HG02588 (cell line): ENCODE measurements at regions not wholly inside any gene's neighbourhood (a gene's known extent, or its start where the extent isn't known, plus 50 kb on each side); places are given as distances from the start of the nearest gene placed in this dataset.
"Not testable (repeated sequence)": the region's sequence is repeated elsewhere in the genome, so short reads cannot be mapped to it uniquely, and the experiment has no call there.

Experiments
- ATAC-seq: cut with Tn5 transposase; IDR thresholded peaks from one replicate; pipeline ENCODE4 v1.9.1; 2021; ENCODE audit warnings: mild to moderate bottlenecking, moderate library complexity; ENCODE audit not compliant: unreplicated experiment

- no peak for ATAC-seq
Observed at GRCh38 chr2:160721089-160722040, 227.8 kb upstream of the RBMS1 start.

GRCh38 chr2:160726046-160726445, 232.4 kb upstream of the RBMS1 start:
- ATAC-seq, result no peak

DNA sequence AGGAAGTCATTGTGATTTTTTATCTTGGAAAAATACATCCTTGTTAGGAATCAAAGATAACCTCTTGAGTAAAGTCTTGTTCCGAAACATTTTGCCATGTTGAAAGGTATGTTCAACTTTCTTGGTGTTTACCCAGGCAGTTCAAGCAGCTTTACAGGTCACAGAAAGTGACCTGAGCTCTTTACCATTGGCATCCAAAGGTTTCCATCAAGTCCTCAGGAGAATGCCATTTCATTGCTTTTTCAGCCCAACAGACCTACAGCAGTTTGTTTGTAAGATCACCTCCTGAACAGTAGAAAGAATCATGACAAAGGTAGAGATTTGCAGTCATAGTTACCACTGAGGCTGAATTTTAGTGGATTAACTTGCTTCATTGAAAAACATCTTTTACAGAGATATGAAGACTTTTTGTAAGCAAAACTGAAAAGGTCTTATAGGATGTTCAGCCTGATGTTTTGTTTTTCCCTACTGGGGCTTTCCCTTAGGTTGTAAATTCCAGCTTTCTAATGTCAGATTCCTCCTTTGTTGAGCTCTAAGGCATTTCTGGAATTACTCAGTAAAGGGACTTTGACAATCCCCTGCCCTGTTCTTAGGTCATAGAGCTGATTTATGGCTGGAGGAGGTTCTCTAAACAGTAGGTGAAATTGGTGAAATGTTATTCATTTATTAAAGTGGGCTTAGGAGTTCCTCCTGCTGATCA, 236.8 kb upstream of the RBMS1 start:
- no peak for ATAC-seq

DNA sequence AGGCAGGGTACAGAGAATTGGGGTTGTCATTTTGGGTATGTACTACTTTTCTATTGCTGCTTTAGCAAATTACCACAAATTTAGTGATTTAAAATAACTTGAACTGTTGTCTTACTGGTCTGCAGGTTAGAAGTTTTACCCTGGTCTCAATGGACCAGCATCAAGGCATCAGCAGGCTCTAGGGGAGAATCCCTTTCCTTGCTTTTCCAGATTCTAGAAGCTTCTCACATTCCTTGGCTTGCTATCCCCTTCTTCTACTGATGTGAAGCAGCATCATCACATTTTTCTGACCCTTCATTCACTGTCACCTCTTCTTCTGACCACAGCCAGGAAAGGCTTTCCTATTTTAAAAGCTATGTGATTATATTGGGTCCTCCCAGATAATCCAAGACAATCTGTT, 237.8 kb upstream of the RBMS1 start:
- no peak for ATAC-seq

- no peak for ATAC-seq
Observed at GRCh38 chr2:160731856-160732255, 238.2 kb upstream of the RBMS1 start.

GRCh38 chr2:160735696-160736095, 242.1 kb upstream of the RBMS1 start:
- no peak for ATAC-seq

DNA sequence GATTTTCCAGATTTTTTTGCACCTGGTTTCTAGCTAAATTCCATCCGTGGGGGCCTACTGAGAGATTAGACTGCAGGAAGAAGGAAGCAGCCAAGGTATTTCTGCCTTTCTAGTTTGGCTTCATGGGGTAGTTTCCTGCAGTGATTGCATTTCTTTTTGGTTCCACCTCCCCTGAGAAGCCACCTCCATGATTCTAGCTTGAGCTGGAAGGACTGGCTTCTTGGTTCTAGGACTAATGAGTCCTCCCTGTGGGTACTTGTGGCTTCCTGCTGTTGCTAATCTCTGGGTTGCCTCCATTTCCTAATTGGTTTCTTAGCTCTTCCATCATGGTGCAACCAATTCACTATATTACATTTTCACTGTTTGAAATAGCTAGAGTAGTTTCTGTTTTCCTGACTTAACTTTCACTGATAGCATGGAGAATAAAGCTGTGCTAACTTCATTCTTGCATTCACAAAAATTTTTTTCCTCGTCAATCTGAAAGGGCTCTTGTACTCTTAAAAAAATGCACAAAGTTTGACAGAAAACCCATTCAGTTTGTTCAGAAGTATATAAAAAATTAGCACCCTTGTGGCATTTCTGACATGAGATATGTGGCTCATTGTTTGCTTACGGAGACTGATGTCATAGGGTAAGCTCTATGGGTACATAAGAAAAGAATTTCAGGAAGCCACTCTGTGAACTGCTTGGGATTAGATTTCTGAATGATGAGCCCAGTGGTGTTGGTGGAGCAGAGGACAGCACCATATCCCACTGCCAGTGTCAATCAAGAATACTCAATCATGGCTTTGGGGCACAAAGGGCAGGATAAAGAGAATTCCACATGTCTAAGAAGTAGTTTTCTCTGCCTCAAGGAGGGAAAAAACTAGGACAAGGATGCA, 242.8 kb upstream of the RBMS1 start:
- no peak for ATAC-seq

- ATAC-seq, result no peak
Observed at GRCh38 chr2:160737247-160737646, 243.6 kb upstream of the RBMS1 start.

DNA sequence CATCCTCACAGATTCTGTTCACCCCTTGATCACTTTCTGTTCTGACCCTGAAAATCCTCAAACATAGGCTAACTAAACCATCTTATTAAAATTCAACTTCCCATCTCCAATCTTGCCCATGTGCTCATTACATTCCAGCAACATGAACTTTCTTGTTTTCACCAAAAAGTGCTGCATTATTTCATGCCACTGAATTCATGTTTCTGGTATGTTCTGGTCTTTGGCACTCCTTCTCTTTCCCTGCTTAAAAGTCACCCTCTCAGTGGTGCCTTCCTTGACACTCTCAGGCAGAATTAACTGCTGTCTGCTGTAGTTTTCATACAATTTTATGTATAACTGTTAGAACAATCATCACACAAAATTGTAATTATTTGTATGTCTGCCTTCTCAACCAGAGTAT, 247.7 kb upstream of the RBMS1 start:
- no peak for ATAC-seq

DNA sequence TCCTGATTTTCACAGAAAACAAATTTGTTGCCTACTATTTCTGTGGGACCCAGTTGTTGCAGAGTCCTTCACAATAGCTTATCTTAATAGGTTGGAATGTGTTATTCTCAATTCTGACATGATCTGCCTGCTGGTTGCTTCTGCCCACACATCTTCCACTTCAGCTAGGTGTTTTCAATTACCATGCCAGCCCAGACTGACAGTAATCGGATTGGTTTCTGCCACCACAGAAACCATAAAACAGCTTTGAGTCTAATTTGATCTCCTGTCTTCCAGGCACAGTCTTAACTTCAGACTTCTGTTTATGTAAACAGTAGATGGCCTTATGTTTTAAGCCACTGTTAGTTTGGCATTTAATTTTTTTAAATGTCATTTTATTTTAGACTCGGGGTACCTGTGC, 248.2 kb upstream of the RBMS1 start:
- ATAC-seq, result no peak

- ATAC-seq, result no peak
Observed at GRCh38 chr2:160742667-160743066, 249.1 kb upstream of the RBMS1 start.

- ATAC-seq, result no peak
Observed at GRCh38 chr2:160747501-160748170, 254.0 kb upstream of the RBMS1 start.

GRCh38 chr2:160751021-160751420, 257.4 kb upstream of the RBMS1 start:
- no peak for ATAC-seq

DNA sequence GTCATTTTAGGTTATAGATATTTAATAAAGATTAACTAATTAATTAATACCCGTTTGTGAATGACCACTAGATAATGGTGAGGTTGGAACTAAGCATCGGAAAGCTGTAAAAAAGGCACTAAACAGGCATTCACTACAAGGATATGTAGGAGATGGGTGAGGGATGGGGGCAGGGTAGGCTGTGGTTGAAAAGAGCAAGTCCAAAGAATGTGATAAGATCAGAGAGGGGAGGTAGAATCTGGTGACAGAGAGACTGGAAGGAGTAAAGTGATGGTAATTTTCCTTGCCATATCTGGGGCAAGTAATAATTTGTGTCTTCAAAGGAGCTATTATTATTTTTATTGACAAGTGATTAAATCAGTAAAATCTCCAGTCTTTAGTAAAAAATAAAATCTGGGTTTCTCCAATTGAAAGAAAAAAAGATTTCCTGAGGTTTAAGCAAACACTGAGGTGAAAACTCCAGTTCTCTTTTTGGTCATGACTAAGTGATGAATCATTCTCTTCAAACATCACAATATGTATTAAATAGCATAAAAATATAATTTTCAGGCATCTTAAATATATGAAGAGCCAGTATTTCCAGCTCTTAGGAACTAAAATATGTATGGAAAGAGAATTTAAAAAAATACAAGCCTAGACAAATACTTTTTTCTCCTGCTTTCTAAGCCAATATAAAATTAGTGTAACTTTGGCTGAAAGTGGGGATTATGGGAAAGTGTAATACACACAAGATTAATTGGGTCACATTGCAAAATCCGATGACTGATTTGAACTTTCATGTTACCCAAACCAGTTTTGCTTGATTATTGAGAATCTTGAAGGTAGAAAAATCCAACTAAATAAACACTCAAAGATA, 259.1 kb upstream of the RBMS1 start:
- no peak for ATAC-seq

DNA sequence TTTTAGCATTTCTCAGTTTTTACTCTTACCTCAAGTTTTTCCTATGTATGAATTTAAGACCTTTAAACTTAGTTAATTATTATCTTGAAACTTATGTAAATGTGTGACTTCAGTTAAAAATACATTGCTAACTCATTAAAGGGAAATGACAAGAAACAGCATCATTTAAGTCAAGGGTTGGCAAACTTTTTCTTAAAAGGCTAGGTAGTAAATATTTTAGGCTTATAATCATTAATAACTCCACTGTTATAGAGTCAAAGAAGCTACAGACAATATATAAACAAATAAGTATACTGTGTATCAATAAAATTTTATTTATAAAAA, 259.7 kb upstream of the RBMS1 start:
- no peak for ATAC-seq

DNA sequence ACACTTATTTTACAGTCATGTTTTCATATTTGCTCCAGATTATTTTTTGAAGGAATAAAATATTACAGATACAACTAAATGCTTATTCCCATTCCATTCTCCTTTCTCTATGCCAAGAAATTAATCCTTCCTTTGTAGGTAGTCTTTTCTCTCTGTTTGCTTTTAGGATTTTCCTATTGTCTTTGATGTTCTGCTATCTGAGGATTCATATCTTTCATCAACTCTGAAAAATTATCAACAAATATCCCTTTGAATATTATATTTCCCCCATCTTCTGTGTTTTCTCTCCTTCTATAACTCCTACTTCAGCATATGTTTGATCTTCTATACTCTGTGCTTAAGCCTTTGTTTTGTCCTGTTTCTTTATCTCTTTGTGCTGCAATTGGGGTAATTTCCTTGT, 260.4 kb upstream of the RBMS1 start:
- ATAC-seq, result no peak

DNA sequence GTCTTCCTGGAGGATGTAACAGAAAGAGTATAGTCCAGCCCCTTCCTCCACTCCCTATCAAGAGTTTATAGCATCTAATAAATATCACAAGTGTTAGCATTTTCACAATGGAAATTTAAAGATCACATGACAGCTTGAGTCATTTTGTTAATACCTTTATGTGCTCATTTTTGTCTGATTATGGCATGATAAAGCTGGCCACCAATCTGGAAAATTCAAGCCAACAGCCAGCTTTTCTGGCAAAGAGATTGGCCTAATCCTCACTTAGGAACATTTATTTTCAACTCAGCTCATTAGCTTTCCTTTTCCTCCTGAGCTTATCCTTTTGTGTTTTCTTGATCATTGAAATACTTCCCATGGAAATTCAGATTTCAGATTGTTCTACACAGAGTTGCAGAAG, 262.9 kb upstream of the RBMS1 start:
- no peak for ATAC-seq

- not testable (repeated sequence) for ATAC-seq
Observed at GRCh38 chr2:160762493-160763128, 269.0 kb upstream of the RBMS1 start.

DNA sequence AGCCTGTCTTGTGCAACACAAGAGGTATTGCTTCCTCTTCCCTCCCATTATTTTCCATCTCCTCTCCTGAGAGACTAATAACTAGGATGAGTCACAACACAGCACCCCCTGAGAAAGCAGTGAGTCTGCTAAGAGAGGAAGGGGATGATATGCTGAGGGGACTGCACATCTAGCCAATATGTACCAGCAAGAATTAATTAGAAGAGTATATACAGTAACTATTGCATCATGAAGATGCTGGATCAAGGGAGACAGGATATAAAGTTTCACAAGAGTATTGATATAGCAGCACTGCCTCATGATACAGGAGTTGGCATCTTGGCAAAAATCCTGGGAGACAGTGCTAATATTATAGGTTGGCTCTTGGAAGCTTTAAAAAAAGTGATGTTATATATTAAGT, 289.9 kb upstream of the RBMS1 start:
- no peak for ATAC-seq
